Nephron progenitor cell (in vitro differentiated cells): ENCODE measurements at regions not wholly inside any gene's neighbourhood (a gene's known extent, or its start where the extent isn't known, plus 50 kb on each side); places are given as distances from the start of the nearest gene placed in this dataset.
"Not testable (repeated sequence)": the region's sequence is repeated elsewhere in the genome, so short reads cannot be mapped to it uniquely, and the experiment has no call there.

ENCODE experiments used
- DNase-seq: peaks from one replicate; pipeline ENCODE4 v3.0.0; 2021
- H3K27ac Mint-ChIP-seq: 2 replicates; pipeline ENCODE4 v1.8.0; 2021; ENCODE audit warnings: mild to moderate bottlenecking, moderate library complexity, mixed read lengths
- H3K27me3 Mint-ChIP-seq: 2 replicates; pipeline ENCODE4 v1.8.0; 2021; ENCODE audit warnings: mild to moderate bottlenecking, low read depth, mixed read lengths; ENCODE audit not compliant: poor library complexity
- H3K36me3 Mint-ChIP-seq: 2 replicates; pipeline ENCODE4 v1.8.0; 2021; ENCODE audit warnings: low read depth, mixed read lengths
- H3K4me1 Mint-ChIP-seq: 2 replicates; pipeline ENCODE4 v1.8.0; 2021; ENCODE audit warnings: mixed read lengths
- H3K4me3 Mint-ChIP-seq: 2 replicates; pipeline ENCODE4 v1.8.0; 2021; ENCODE audit warnings: mild to moderate bottlenecking, moderate library complexity, mixed read lengths
- H3K9me3 Mint-ChIP-seq: 2 replicates; pipeline ENCODE4 v1.8.0; 2021; ENCODE audit warnings: mild to moderate bottlenecking, moderate library complexity, mixed read lengths
- TF ChIP-seq, protein P1 (sequence below): fragments of 200-600 bp; sonication (generic); IDR thresholded peaks from 2 replicates; pipeline ENCODE4 v1.5.0; 2021; ENCODE audit warnings: antibody characterized with exemption

DNA sequence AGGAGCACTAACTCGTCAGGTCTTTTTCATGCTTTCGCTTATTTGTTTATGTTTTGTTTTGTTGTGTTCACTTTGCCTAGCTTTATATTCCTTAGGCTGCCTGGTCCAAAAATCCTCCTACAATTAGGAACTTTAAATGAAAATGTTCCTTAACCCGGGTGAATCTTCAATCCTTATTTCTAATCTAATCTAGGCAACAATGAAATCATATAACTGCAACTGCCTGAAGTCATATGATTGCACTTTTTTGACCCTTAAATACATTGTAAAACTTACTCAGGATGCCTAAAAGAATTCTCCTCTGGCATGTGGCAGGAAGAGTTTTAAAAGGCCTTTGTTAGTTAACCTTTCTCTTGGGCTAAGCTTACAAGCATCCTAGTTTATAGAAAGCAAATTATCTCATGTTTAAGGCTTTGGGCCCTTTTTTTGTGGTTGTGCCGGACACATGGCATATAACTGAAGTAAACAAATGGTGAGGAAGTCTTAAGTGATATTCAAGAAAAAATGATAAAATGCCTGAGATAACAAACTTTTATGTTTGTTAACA is 279.4 kb downstream of the FAT4 start:
- peaks cover 3% of the 10 kb centered on the region for H3K9me3 Mint-ChIP-seq
- TF ChIP-seq, protein P1, sequence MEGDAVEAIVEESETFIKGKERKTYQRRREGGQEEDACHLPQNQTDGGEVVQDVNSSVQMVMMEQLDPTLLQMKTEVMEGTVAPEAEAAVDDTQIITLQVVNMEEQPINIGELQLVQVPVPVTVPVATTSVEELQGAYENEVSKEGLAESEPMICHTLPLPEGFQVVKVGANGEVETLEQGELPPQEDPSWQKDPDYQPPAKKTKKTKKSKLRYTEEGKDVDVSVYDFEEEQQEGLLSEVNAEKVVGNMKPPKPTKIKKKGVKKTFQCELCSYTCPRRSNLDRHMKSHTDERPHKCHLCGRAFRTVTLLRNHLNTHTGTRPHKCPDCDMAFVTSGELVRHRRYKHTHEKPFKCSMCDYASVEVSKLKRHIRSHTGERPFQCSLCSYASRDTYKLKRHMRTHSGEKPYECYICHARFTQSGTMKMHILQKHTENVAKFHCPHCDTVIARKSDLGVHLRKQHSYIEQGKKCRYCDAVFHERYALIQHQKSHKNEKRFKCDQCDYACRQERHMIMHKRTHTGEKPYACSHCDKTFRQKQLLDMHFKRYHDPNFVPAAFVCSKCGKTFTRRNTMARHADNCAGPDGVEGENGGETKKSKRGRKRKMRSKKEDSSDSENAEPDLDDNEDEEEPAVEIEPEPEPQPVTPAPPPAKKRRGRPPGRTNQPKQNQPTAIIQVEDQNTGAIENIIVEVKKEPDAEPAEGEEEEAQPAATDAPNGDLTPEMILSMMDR, result no peak
- no peaks in the 10 kb centered on the region for H3K36me3 Mint-ChIP-seq
- H3K27ac Mint-ChIP-seq, result no peak overlapping the region
- no peaks in the 10 kb centered on the region for H3K27me3 Mint-ChIP-seq
- no peak for DNase-seq
- H3K4me1 Mint-ChIP-seq, result peaks cover 4% of the 10 kb centered on the region
- no peak overlapping the region for H3K4me3 Mint-ChIP-seq

DNA sequence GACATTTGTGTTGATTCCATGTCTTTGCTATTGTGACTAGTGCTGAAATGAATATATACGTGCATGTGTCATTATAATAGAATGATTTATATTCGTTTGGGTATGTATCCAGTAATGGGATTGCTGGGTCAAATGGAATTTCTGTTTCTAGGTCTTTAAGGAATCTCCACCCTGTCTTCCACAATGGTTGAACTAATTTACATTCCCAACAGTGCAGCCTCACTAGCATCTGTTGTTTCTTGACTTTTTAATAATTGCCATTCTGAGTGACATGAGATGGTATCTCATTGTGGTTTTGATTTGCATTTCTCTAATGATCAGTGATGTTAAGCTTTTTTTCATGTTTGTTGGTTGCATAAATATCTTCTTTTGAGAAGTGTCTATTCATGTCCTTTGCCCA is 291.2 kb downstream of the FAT4 start:
- H3K27ac Mint-ChIP-seq, H3K36me3 Mint-ChIP-seq, H3K4me1 Mint-ChIP-seq, H3K4me3 Mint-ChIP-seq, H3K9me3 Mint-ChIP-seq, DNase-seq, H3K27me3 Mint-ChIP-seq: not testable (repeated sequence)

DNA sequence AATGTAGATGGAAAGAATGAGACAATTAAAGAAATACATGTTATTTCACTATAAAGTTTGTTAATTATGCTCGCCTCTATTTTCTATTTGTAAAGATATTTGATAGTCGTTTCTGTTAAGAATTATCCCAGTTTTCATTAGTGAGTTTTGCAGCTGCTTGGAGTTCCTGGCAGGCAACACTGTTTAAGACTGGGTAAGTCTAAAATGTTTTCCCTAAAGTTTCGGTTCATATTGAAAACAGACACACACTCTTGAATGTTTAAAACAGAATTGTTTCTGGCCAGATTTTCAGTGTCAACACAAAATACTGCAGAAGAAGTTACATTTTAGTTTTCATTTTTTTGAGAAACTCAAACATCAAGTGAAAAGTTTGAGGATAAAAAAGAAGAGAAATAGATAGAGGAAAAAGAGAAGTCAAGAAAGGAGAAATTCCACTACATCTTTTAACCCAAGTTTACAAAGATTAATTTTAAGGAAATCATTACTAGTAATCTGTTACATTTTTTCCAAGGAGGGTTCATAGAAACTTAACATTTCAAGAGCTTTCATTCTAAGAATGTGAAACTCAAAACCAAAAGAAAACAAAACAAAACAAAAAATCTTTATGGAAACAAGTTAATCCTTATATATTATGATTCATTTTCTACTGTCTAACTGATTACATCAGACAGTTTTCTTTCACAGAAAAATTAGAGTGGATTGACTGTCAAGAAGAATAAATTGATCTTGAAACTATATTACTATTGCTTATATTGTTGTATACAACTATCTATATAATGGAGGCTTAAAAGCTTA is 305.5 kb downstream of the FAT4 start:
- Mint-ChIP-seq H3K27me3 (no peaks in the 10 kb centered on the region), H3K9me3 (no peaks in the 10 kb centered on the region), H3K4me3 (no peak overlapping the region), H3K27ac (no peak overlapping the region), H3K4me1 (no peaks in the 10 kb centered on the region), H3K36me3 (no peaks in the 10 kb centered on the region)
- TF ChIP-seq, protein P1, result no peak
- DNase-seq, result no peak

DNA sequence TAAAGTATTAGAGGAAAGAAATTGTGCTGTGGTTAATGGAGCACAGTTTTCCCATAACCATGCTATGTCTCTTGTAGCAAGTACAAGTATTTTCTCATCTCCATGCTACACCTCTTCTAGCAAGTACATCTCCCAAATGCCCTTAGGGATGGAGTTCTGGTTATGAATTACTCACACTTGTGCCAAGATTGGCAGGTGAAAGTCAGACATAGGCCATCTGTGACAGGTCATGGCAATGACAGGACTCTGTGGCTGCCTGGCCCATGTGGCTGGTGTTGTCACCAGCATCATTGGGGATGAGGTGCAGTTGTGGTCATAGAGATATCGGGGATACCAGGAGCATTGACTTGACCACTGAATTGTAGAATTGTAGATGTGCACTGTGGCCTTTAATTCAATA is 310.2 kb downstream of the FAT4 start:
- Mint-ChIP-seq H3K27ac (no peak overlapping the region), H3K36me3 (no peaks in the 10 kb centered on the region), H3K4me1 (no peaks in the 10 kb centered on the region), H3K27me3 (no peaks in the 10 kb centered on the region), H3K4me3 (no peak overlapping the region), H3K9me3 (no peaks in the 10 kb centered on the region)
- TF ChIP-seq, protein P1, result no peak
- no peak for DNase-seq

DNA sequence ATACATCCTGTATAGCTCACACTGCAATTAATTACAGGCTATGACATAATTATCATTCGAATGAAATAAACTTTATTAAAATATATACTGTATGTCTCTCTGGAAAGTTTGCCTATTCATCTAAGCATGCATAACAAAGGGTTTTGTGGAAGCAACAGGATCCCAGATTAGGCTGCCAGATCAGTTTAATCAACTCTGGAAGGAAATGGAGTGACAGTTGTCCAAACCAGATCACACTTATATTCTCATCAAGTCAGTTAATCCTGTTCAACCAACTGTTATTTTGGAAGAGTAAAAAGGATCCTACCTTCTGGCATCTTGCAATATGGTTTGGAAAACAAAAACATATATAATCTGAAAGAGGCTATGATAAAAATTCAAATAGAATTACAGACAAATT is 312.2 kb downstream of the FAT4 start:
- DNase-seq, result no peak
- Mint-ChIP-seq H3K9me3 (no peaks in the 10 kb centered on the region), H3K4me1 (no peaks in the 10 kb centered on the region), H3K4me3 (no peak overlapping the region), H3K27ac (no peak overlapping the region), H3K27me3 (no peaks in the 10 kb centered on the region), H3K36me3 (no peaks in the 10 kb centered on the region)
- TF ChIP-seq, protein P1, result no peak

DNA sequence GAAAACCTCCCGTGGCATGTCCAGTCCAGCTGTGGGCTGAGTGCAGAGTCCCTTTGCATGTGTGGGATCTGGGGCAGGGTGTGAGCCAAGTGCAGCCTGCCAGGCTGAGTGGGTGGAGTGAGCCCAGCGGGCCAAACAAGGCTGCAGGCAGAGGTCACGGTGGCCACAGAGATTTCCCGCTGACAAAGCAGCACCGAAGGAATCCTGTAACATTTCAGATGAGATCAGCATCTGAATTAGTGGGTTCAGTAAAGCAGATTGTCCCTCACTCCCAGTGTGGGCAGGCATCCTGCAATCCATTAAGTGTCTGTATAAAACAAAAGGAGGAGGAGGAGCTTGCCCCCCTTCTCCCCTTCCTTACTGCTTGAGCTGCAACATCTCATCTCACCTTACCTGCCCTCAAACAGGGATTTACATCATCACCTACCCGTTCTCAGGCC is 324.4 kb downstream of the FAT4 start:
- Mint-ChIP-seq H3K27me3 (no peaks in the 10 kb centered on the region), H3K4me1 (peaks cover 35% of the 10 kb centered on the region), H3K9me3 (no peaks in the 10 kb centered on the region), H3K4me3 (peak overlapping the region; percentile 4), H3K27ac (no peak overlapping the region), H3K36me3 (no peaks in the 10 kb centered on the region)
- TF ChIP-seq, protein P1, result no peak
- DNase-seq, result peak; percentile 26
